Testis (tissue), 2 donors: ENCODE measurements at regions not wholly inside any gene's neighbourhood (a gene's known extent, or its start where the extent isn't known, plus 50 kb on each side); places are given as distances from the start of the nearest gene placed in this dataset.

Experiments
- POLR2A ChIP-seq: fragments of 450-650 bp; IDR thresholded peaks from one replicate; pipeline ENCODE4 v1.6.1; 2017; ENCODE audit warnings: antibody characterized with exemption, mild to moderate bottlenecking, moderate library complexity
- TF ChIP-seq, protein P1 (sequence below), 3 experiments: fragments of 450-650 bp in 2 of 3; fragments of 200-600 bp in 1 of 3; sonication (generic) in 1 of 3; IDR thresholded peaks; one replicate each; pipeline ENCODE4 v1.5.1; 2016 to 2019; ENCODE audit warnings: antibody characterized with exemption in 3 of 3, mild to moderate bottlenecking in 2 of 3, moderate library complexity in 1 of 3

DNA sequence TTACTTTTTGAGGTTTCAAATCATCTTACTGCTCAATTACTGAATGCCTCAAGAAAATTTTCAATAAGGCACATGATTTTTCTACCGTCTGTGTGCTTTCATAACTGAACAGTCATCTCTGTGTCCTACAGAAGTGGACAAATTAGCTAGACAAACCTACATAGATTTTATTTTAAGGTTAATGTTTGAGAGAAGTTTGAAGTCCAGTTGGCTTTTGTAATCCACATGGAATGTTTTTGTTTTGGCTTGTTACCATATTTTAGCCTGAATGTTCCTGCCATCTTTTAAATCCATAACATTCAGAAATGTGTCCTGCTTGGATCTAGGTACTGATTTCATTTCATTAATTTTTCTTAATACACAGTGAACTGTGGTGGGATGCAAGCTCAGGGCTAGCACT lies 730.1 kb downstream of the IGSF11 start:
- TF ChIP-seq, protein P1, sequence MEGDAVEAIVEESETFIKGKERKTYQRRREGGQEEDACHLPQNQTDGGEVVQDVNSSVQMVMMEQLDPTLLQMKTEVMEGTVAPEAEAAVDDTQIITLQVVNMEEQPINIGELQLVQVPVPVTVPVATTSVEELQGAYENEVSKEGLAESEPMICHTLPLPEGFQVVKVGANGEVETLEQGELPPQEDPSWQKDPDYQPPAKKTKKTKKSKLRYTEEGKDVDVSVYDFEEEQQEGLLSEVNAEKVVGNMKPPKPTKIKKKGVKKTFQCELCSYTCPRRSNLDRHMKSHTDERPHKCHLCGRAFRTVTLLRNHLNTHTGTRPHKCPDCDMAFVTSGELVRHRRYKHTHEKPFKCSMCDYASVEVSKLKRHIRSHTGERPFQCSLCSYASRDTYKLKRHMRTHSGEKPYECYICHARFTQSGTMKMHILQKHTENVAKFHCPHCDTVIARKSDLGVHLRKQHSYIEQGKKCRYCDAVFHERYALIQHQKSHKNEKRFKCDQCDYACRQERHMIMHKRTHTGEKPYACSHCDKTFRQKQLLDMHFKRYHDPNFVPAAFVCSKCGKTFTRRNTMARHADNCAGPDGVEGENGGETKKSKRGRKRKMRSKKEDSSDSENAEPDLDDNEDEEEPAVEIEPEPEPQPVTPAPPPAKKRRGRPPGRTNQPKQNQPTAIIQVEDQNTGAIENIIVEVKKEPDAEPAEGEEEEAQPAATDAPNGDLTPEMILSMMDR (IDR thresholded peaks at IDR 0.05) = no peak
- no peak for TF ChIP-seq POLR2A
